22Rv1 (cell line): ENCODE measurements at regions not wholly inside any gene's neighbourhood (a gene's known extent, or its start where the extent isn't known, plus 50 kb on each side); places are given as distances from the start of the nearest gene placed in this dataset.

Source experiments
- CTCF ChIP-seq: fragments of 450-650 bp; IDR thresholded peaks from 2 replicates; pipeline ENCODE4 v1.5.1; 2017; ENCODE audit warnings: mild to moderate bottlenecking
- ZFX ChIP-seq: fragments of 450-650 bp; IDR thresholded peaks from 2 replicates; pipeline ENCODE4 v1.6.1; 2017; ENCODE audit warnings: antibody characterized with exemption, borderline replicate concordance

GRCh38 chr11:134724779-134725140 is 312.7 kb upstream of the B3GAT1 start:
- TF ChIP-seq CTCF (no peak), ZFX (no peak)
